Adrenal gland (tissue), 9 donors: ENCODE measurements at regions not wholly inside any gene's neighbourhood (a gene's known extent, or its start where the extent isn't known, plus 50 kb on each side); places are given as distances from the start of the nearest gene placed in this dataset.

Source experiments
- DNase-seq, 7 donors: peaks; one replicate each; pipeline ENCODE4 v3.0.0-alpha.2; 2019 to 2020
- H3K27ac ChIP-seq, 5 donors: fragments of 200-600 bp; sonication (generic) in 4 of 5; 1 replicate in 3 of 5; 2 replicates in 2 of 5; pipeline versions ENCODE4 v1.5.1 to v1.8.0; 2016 to 2020; ENCODE audit warnings: mild to moderate bottlenecking in 1 of 5
- H3K27me3 ChIP-seq: fragments of 200-600 bp; 2 replicates; pipeline ENCODE4 v1.8.0; 2021
- H3K36me3 ChIP-seq, 2 donors: fragments of 200-600 bp; replicated peaks in 1 of 2; 1 replicate in 1 of 2; 2 replicates in 1 of 2; pipeline versions ENCODE4 v1.5.1 to v1.8.0; 2018 to 2022
- H3K4me1 ChIP-seq, 2 donors: fragments of 200-600 bp; replicated peaks in 1 of 2; 1 replicate in 1 of 2; 2 replicates in 1 of 2; pipeline versions ENCODE4 v1.5.1 to v1.8.0; 2018 to 2021
- H3K4me3 ChIP-seq, 4 donors: fragments of 200-600 bp; sonication (generic) in 3 of 4; one replicate each; pipeline ENCODE4 v1.5.1; 2016 to 2018
- H3K9me3 ChIP-seq, 3 donors: fragments of 200-600 bp; sonication (generic) in 1 of 3; replicated peaks in 1 of 3; 1 replicate in 2 of 3; 2 replicates in 1 of 3; pipeline versions ENCODE4 v1.5.1 to v1.8.0; 2016 to 2021
- CTCF ChIP-seq, 6 experiments: fragments of 450-650 bp in 4 of 6; fragments of 200-600 bp in 2 of 6; sonication (generic) in 1 of 6; IDR thresholded peaks; 1 replicate in 5 of 6; 2 replicates in 1 of 6; pipeline versions ENCODE4 v1.5.1 to v1.8.0; 2016 to 2021; ENCODE audit warnings: antibody characterized with exemption in 6 of 6, mild to moderate bottlenecking in 2 of 6, moderate library complexity in 1 of 6
- POLR2A ChIP-seq, 2 donors: fragments of 450-650 bp; IDR thresholded peaks; one replicate each; pipeline ENCODE4 v1.6.1; 2017; ENCODE audit warnings: antibody characterized with exemption in 2 of 2, mild to moderate bottlenecking in 2 of 2, moderate library complexity in 1 of 2
- WGBS, 4 donors: extraction: QIAGEN DNeasy Blood & Tissue Kit in 2 of 4; methylation state at CpG; one replicate each; pipeline versions ENCODE4 v1.1.5 to v1.1.7; 2013 to 2017; 5-methylcytosine and 5-hydroxymethylcytosine counted together
- intact Hi-C, 2 donors: fragments of 100-400 bp; cut with DNase I; formaldehyde crosslinking; loops; one replicate each; pipeline versions ENCODE4 v1.14.1 to v1.15.0; 2022 to 2023
- donor health status: healthy with polysubstance abuse.
- donor health status: Bipolar disorder and iron deficiency.
- donor health status: DM: yes; HTN: yes; CAD: no.
- donor health status: DM: no; HTN: no; CAD: no.
- donor health status: DM: no; HTN: no; CAD: no.

- TF ChIP-seq CTCF (IDR thresholded peaks at IDR 0.05) (no peak), POLR2A (IDR thresholded peaks at IDR 0.05) (no peak)
- Histone ChIP-seq H3K36me3 (no peaks in the 10 kb centered on the region), H3K4me3 (no peak overlapping the region), H3K27me3 (no peaks in the 10 kb centered on the region), H3K4me1 (no peaks in the 10 kb centered on the region), H3K9me3 (no peaks in the 10 kb centered on the region), H3K27ac (no peak overlapping the region)
- intact Hi-C loops, result no loop called here
- 91 to 95% (median 95%) methylated on average over 3 of the region's 3 CpGs for WGBS, 4 donors
- DNase-seq, result no peak
Observed at GRCh38 chr19:31528261-31528660, 179.0 kb upstream of the TSHZ3 start.

- TF ChIP-seq CTCF (IDR thresholded peaks at IDR 0.05) (no peak), POLR2A (IDR thresholded peaks at IDR 0.05) (no peak)
- H3K27ac ChIP-seq, result no peak overlapping the region
- no peaks in the 10 kb centered on the region for H3K27me3 ChIP-seq
- no peak for DNase-seq
- H3K4me3 ChIP-seq, result no peak overlapping the region
- 70 to 100% (median 81%) methylated on average over 1 of the region's 1 CpG for WGBS, 4 donors
- H3K4me1 ChIP-seq, result no peaks in the 10 kb centered on the region
- no peaks in the 10 kb centered on the region for H3K36me3 ChIP-seq
- H3K9me3 ChIP-seq, result no peaks in the 10 kb centered on the region
- intact Hi-C loops, result no loop called here
Observed at GRCh38 chr19:31529121-31529520, 179.9 kb upstream of the TSHZ3 start.

GRCh38 chr19:31530781-31531180 lies 181.5 kb upstream of the TSHZ3 start:
- TF ChIP-seq CTCF (IDR thresholded peaks at IDR 0.05) (no peak), POLR2A (IDR thresholded peaks at IDR 0.05) (no peak)
- no peak for DNase-seq
- no peaks in the 10 kb centered on the region for H3K4me1 ChIP-seq
- no peaks in the 10 kb centered on the region for H3K27me3 ChIP-seq
- intact Hi-C loops, result no loop called here
- no peaks in the 10 kb centered on the region for H3K9me3 ChIP-seq
- 85 to 100% (median 91%) methylated on average over 4 to 7 of the region's 7 CpGs for WGBS, 4 donors
- no peak overlapping the region for H3K27ac ChIP-seq
- H3K4me3 ChIP-seq, result no peak overlapping the region
- no peaks in the 10 kb centered on the region for H3K36me3 ChIP-seq

- Histone ChIP-seq H3K36me3 (no peaks in the 10 kb centered on the region), H3K4me1 (no peaks in the 10 kb centered on the region), H3K27ac (no peak overlapping the region), H3K27me3 (no peaks in the 10 kb centered on the region), H3K4me3 (no peak overlapping the region), H3K9me3 (no peaks in the 10 kb centered on the region)
- 64 to 83% (median 74%) methylated on average over 2 of the region's 2 CpGs for WGBS, 4 donors
- TF ChIP-seq CTCF (IDR thresholded peaks at IDR 0.05) (no peak), POLR2A (IDR thresholded peaks at IDR 0.05) (no peak)
- no peak for DNase-seq
- intact Hi-C loops, result no loop called here
Observed at GRCh38 chr19:31531326-31531725, 182.1 kb upstream of the TSHZ3 start.
